GM21786 (cell line): ENCODE measurements at regions not wholly inside any gene's neighbourhood (a gene's known extent, or its start where the extent isn't known, plus 50 kb on each side); places are given as distances from the start of the nearest gene placed in this dataset.
A peak's percentile ranks its signal among the peaks of the same experiment; 100 is the strongest.

Experiments used
- ATAC-seq: cut with Tn5 transposase; IDR thresholded peaks from one replicate; pipeline ENCODE4 v1.9.1; 2021; ENCODE audit not compliant: unreplicated experiment

- no peak for ATAC-seq
Measured at GRCh38 chr4:129345609-129346008, 249.7 kb downstream of the C4orf33 start.

- ATAC-seq, result no peak
Measured at GRCh38 chr4:129346036-129346435, 250.1 kb downstream of the C4orf33 start.

GRCh38 chr4:129346734-129347133 lies 250.8 kb downstream of the C4orf33 start:
- no peak for ATAC-seq

GRCh38 chr4:129350834-129351721 lies 255.1 kb downstream of the C4orf33 start:
- no peak for ATAC-seq

- ATAC-seq, result no peak
Measured at GRCh38 chr4:129352480-129352879, 256.5 kb downstream of the C4orf33 start.

GRCh38 chr4:129353490-129353889 lies 257.5 kb downstream of the C4orf33 start:
- no peak for ATAC-seq

GRCh38 chr4:129355031-129355430 lies 259.1 kb downstream of the C4orf33 start:
- ATAC-seq, result no peak

GRCh38 chr4:129355516-129355915 lies 259.6 kb downstream of the C4orf33 start:
- ATAC-seq, result no peak

GRCh38 chr4:129358571-129358970 lies 262.6 kb downstream of the C4orf33 start:
- ATAC-seq, result no peak

GRCh38 chr4:129359461-129359860 lies 263.5 kb downstream of the C4orf33 start:
- ATAC-seq, result no peak

GRCh38 chr4:129362691-129363274 lies 266.8 kb downstream of the C4orf33 start:
- ATAC-seq, result peak; percentile 67

- no peak for ATAC-seq
Measured at GRCh38 chr4:129364747-129365452, 268.9 kb downstream of the C4orf33 start.

GRCh38 chr4:129369361-129370010 lies 273.5 kb downstream of the C4orf33 start:
- no peak for ATAC-seq

GRCh38 chr4:129371065-129371464 lies 275.1 kb downstream of the C4orf33 start:
- no peak for ATAC-seq

- no peak for ATAC-seq
Measured at GRCh38 chr4:129371926-129372325, 276.0 kb downstream of the C4orf33 start.

GRCh38 chr4:129377131-129377845 lies 281.3 kb downstream of the C4orf33 start:
- no peak for ATAC-seq

GRCh38 chr4:129378364-129378763 lies 282.4 kb downstream of the C4orf33 start:
- ATAC-seq, result no peak

- no peak for ATAC-seq
Measured at GRCh38 chr4:129379429-129379828, 283.5 kb downstream of the C4orf33 start.

- no peak for ATAC-seq
Measured at GRCh38 chr4:129384974-129385373, 289.0 kb downstream of the C4orf33 start.

GRCh38 chr4:129387666-129388065 lies 291.7 kb downstream of the C4orf33 start:
- no peak for ATAC-seq

GRCh38 chr4:129393976-129394375 lies 298.0 kb downstream of the C4orf33 start:
- ATAC-seq, result no peak
